ENCODE measurements at regions not wholly inside any gene's neighbourhood (a gene's known extent, or its start where the extent isn't known, plus 50 kb on each side); places are given as distances from the start of the nearest gene placed in this dataset.

GRCh38 chr4:35757836-35758235 lies 486.5 kb downstream of the ARAP2 start:
- no peak overlapping the region for H3K27ac Mint-ChIP-seq
- H3K4me1 Mint-ChIP-seq = no peaks in the 10 kb centered on the region
- no peaks in the 10 kb centered on the region for H3K4me1 ChIP-seq (ENCODE audit: control insufficient read depth in 1 of 2, extremely low read depth in 1 of 2, insufficient read depth in 2 of 2, low read length in 2 of 2)
- H3K36me3 ChIP-seq (ENCODE audit: control insufficient read depth in 2 of 2, extremely low read depth in 1 of 2, insufficient read depth in 1 of 2, low read length in 1 of 2) = no peaks in the 10 kb centered on the region
- ChIA-PET CTCF (no interaction called here), POLR2A (no interaction called here)
- peaks cover 0 to 4% of the 10 kb centered on the region in 2 experiments for H3K27me3 ChIP-seq (replicated peaks in 1 of 2; ENCODE audit: control insufficient read depth in 2 of 2, extremely low read depth in 1 of 2, insufficient read depth in 2 of 2, low read length in 1 of 2)
- ATAC-seq (replicated peaks in 1 of 4) = no peak
- H3K4me3 ChIP-seq (ENCODE audit: control insufficient read depth in 1 of 2, extremely low read depth in 1 of 2, low read length in 1 of 2) = no peak overlapping the region
- no peaks in the 10 kb centered on the region for H3K9me3 ChIP-seq
- peaks cover 4 to 12% (median 10%) of the 10 kb centered on the region in 3 donors for H3K9me3 Mint-ChIP-seq
- H3K36me3 Mint-ChIP-seq = no peaks in the 10 kb centered on the region
- DNase-seq = no peak
- no CpG with 5 or more reads among the region's 1 CpG for WGBS (ENCODE audit: insufficient coverage)
- no peak overlapping the region for H3K27ac ChIP-seq (ENCODE audit: low read length)
- no peak overlapping the region for H3K4me3 Mint-ChIP-seq
- no peaks in the 10 kb centered on the region for H3K27me3 Mint-ChIP-seq

DNA sequence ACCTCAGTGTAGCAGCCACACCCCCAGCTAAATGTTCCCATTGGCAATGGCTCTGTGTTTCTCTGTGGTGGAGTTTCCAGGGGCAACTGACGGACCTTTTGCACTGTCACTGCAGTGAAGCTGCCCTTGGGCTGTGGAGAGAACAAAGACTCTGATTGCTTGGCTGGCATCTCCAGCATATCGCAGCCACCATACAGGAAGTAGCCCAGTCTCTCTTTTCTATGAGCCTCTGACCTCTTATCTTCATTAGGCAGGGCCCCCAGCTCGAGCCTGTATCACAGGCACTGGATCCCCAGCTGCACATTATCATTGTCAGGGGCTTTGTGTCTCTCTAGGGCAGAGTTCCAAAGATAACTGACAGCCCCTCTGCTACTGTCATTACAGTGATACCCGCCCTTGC lies 483.5 kb downstream of the ARAP2 start:
- Histone ChIP-seq H3K27me3 (replicated peaks in 1 of 2; ENCODE audit: control insufficient read depth in 2 of 2, extremely low read depth in 1 of 2, insufficient read depth in 2 of 2, low read length in 1 of 2) (peaks cover 0 to 4% of the 10 kb centered on the region in 2 experiments), H3K27ac (ENCODE audit: low read length) (no peak overlapping the region), H3K9me3 (no peaks in the 10 kb centered on the region), H3K4me1 (ENCODE audit: control insufficient read depth in 1 of 2, extremely low read depth in 1 of 2, insufficient read depth in 2 of 2, low read length in 2 of 2) (no peaks in the 10 kb centered on the region), H3K4me3 (ENCODE audit: control insufficient read depth in 1 of 2, extremely low read depth in 1 of 2, low read length in 1 of 2) (no peak overlapping the region), H3K36me3 (ENCODE audit: control insufficient read depth in 2 of 2, extremely low read depth in 1 of 2, insufficient read depth in 1 of 2, low read length in 1 of 2) (no peaks in the 10 kb centered on the region)
- Mint-ChIP-seq H3K36me3 (no peaks in the 10 kb centered on the region), H3K9me3 (peaks cover 4 to 8% (median 6%) of the 10 kb centered on the region in 3 donors), H3K4me1 (no peaks in the 10 kb centered on the region), H3K27me3 (no peaks in the 10 kb centered on the region), H3K4me3 (no peak overlapping the region), H3K27ac (no peak overlapping the region)
- DNase-seq (no peak), ATAC-seq (replicated peaks in 1 of 4) (no peak)
- WGBS (ENCODE audit: insufficient coverage) = 40% methylated on average over 3 of the region's 4 CpGs
- POLR2A ChIA-PET = no interaction called here
- CTCF ChIA-PET = no interaction called here

- no peaks in the 10 kb centered on the region for H3K4me1 ChIP-seq (ENCODE audit: control insufficient read depth in 1 of 2, extremely low read depth in 1 of 2, insufficient read depth in 2 of 2, low read length in 2 of 2)
- ChIA-PET CTCF (no interaction called here), POLR2A (no interaction called here)
- no CpG with 5 or more reads among the region's 2 CpGs for WGBS (ENCODE audit: insufficient coverage)
- H3K27ac ChIP-seq (ENCODE audit: low read length) = no peak overlapping the region
- DNase-seq (no peak), ATAC-seq (replicated peaks in 1 of 4) (no peak)
- H3K36me3 Mint-ChIP-seq = no peaks in the 10 kb centered on the region
- no peaks in the 10 kb centered on the region for H3K27me3 ChIP-seq (replicated peaks in 1 of 2; ENCODE audit: control insufficient read depth in 2 of 2, extremely low read depth in 1 of 2, insufficient read depth in 2 of 2, low read length in 1 of 2)
- H3K4me1 Mint-ChIP-seq = no peaks in the 10 kb centered on the region
- no peaks in the 10 kb centered on the region for H3K27me3 Mint-ChIP-seq
- no peak overlapping the region for H3K27ac Mint-ChIP-seq
- no peak overlapping the region for H3K4me3 Mint-ChIP-seq
- no peaks in the 10 kb centered on the region for H3K9me3 ChIP-seq
- no peak overlapping the region for H3K4me3 ChIP-seq (ENCODE audit: control insufficient read depth in 1 of 2, extremely low read depth in 1 of 2, low read length in 1 of 2)
- no peaks in the 10 kb centered on the region for H3K9me3 Mint-ChIP-seq
- H3K36me3 ChIP-seq (ENCODE audit: control insufficient read depth in 2 of 2, extremely low read depth in 1 of 2, insufficient read depth in 1 of 2, low read length in 1 of 2) = no peaks in the 10 kb centered on the region
Observed at GRCh38 chr4:35771571-35771970, 472.7 kb downstream of the ARAP2 start.

DNA sequence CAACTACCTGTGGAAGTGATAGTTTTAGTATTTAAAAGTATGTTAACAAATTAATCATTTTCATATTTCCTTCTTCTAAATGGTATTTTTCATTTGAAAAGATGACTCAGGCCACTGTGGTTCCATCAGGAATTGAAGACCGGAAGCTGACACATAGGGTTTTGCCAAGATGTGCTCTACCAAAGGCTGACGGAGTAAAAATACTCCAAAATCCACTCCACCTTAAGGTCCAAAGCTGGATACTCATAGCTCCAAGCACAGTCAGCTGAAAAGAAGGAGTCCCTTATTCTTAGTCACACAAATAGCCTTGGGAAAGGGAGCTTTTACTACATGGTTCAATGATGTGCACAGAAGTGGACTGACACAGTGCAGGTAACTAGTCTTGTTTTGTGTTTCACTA lies 472.0 kb downstream of the ARAP2 start:
- H3K27ac ChIP-seq (ENCODE audit: low read length) = no peak overlapping the region
- no peak for DNase-seq
- no peak overlapping the region for H3K4me3 ChIP-seq (ENCODE audit: control insufficient read depth in 1 of 2, extremely low read depth in 1 of 2, low read length in 1 of 2)
- no peaks in the 10 kb centered on the region for H3K9me3 ChIP-seq
- ATAC-seq (replicated peaks in 1 of 4) = no peak
- 80% methylated on average over 1 of the region's 2 CpGs for WGBS (ENCODE audit: insufficient coverage)
- Mint-ChIP-seq H3K4me1 (no peaks in the 10 kb centered on the region), H3K27me3 (no peaks in the 10 kb centered on the region), H3K36me3 (no peaks in the 10 kb centered on the region), H3K27ac (no peak overlapping the region), H3K9me3 (no peaks in the 10 kb centered on the region), H3K4me3 (no peak overlapping the region)
- POLR2A ChIA-PET = no interaction called here
- H3K36me3 ChIP-seq (ENCODE audit: control insufficient read depth in 2 of 2, extremely low read depth in 1 of 2, insufficient read depth in 1 of 2, low read length in 1 of 2) = no peaks in the 10 kb centered on the region
- no peaks in the 10 kb centered on the region for H3K4me1 ChIP-seq (ENCODE audit: control insufficient read depth in 1 of 2, extremely low read depth in 1 of 2, insufficient read depth in 2 of 2, low read length in 2 of 2)
- no peaks in the 10 kb centered on the region for H3K27me3 ChIP-seq (replicated peaks in 1 of 2; ENCODE audit: control insufficient read depth in 2 of 2, extremely low read depth in 1 of 2, insufficient read depth in 2 of 2, low read length in 1 of 2)
- CTCF ChIA-PET = no interaction called here

DNA sequence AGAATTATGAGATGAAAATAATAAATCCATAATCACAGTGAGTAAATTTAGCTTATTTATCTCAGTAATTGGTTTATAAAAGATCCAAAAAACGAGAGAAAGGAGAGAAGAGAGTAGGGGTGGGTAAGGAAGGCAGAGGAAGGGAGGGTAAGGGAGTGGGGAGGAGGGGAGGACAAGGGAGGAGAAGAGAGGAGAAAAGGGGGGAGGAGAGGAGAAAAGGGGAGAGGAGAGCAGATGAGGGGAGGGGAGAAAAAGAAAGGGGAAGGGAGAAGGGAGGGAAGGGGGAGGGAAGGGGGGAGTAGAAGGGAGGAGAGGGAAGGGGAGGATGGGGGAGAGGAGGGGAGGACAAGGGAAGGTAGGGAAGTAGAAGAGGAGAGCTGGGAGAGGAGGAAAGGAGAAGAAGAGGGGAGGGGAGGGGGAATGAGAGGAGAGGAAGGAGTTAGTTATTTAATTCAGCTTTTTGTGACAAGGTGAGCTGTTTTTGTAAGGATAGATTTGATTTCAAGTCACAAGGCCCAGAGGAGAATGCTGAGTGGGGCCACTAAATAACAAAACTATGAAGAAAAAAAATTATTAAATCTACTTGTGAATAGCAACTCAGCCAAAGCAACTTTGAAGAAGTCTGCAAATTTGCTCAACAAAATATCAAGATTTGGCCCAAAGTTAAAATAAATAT lies 454.3 kb downstream of the ARAP2 start:
- Mint-ChIP-seq H3K4me1 (no peaks in the 10 kb centered on the region), H3K4me3 (no peak overlapping the region), H3K27ac (no peak overlapping the region), H3K27me3 (peaks cover 0 to 3% of the 10 kb centered on the region in 2 donors), H3K36me3 (no peaks in the 10 kb centered on the region), H3K9me3 (peaks cover 0 to 10% (median 0%) of the 10 kb centered on the region in 3 donors)
- ATAC-seq (replicated peaks in 1 of 4) = no peak
- DNase-seq = no peak
- H3K9me3 ChIP-seq = no peaks in the 10 kb centered on the region
- WGBS (ENCODE audit: insufficient coverage) = 18% methylated on average over 1 of the region's 1 CpG
- H3K4me1 ChIP-seq (ENCODE audit: control insufficient read depth in 1 of 2, extremely low read depth in 1 of 2, insufficient read depth in 2 of 2, low read length in 2 of 2) = no peaks in the 10 kb centered on the region
- no peak overlapping the region for H3K27ac ChIP-seq (ENCODE audit: low read length)
- no peaks in the 10 kb centered on the region for H3K36me3 ChIP-seq (ENCODE audit: control insufficient read depth in 2 of 2, extremely low read depth in 1 of 2, insufficient read depth in 1 of 2, low read length in 1 of 2)
- H3K27me3 ChIP-seq (replicated peaks in 1 of 2; ENCODE audit: control insufficient read depth in 2 of 2, extremely low read depth in 1 of 2, insufficient read depth in 2 of 2, low read length in 1 of 2) = no peaks in the 10 kb centered on the region
- ChIA-PET POLR2A (no interaction called here), CTCF (no interaction called here)
- H3K4me3 ChIP-seq (ENCODE audit: control insufficient read depth in 1 of 2, extremely low read depth in 1 of 2, low read length in 1 of 2) = no peak overlapping the region

DNA sequence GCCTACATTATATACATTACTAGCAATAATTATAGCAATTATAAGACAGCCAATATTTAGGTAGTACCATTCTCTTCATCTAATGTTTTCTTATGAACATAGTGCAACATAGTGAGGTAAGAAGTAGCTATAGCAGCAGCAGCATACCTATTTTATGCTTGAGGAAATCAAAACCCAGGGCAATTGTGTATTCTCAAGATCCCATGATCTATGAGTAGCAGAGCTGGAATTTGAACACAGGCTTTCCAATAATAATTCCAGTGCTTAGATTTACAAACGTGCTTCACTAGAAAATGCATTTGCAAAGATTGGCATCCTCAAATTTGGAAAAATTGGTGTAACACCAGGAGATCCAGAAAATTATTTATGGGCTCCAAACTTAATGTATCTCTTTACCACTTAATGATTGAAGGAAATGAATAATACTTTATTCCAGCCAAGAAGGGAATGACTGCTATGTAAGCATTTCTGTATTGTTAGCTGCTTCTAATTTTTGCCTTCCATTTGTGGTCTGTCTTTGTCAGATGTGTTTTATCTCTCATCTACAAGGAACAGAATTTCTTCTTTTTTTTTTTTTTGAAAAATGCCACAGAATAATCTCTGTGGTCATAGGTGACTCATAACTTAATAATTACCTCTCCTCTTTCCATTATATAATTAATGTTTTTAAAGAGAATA lies 451.1 kb downstream of the ARAP2 start:
- DNase-seq (no peak), ATAC-seq (replicated peaks in 1 of 4) (no peak)
- Histone ChIP-seq H3K27me3 (replicated peaks in 1 of 2; ENCODE audit: control insufficient read depth in 2 of 2, extremely low read depth in 1 of 2, insufficient read depth in 2 of 2, low read length in 1 of 2) (no peaks in the 10 kb centered on the region), H3K27ac (ENCODE audit: low read length) (no peak overlapping the region), H3K4me3 (ENCODE audit: control insufficient read depth in 1 of 2, extremely low read depth in 1 of 2, low read length in 1 of 2) (no peak overlapping the region), H3K4me1 (ENCODE audit: control insufficient read depth in 1 of 2, extremely low read depth in 1 of 2, insufficient read depth in 2 of 2, low read length in 2 of 2) (no peaks in the 10 kb centered on the region), H3K9me3 (peaks cover 2% of the 10 kb centered on the region), H3K36me3 (ENCODE audit: control insufficient read depth in 2 of 2, extremely low read depth in 1 of 2, insufficient read depth in 1 of 2, low read length in 1 of 2) (no peaks in the 10 kb centered on the region)
- Mint-ChIP-seq H3K4me1 (no peaks in the 10 kb centered on the region), H3K27me3 (no peaks in the 10 kb centered on the region), H3K9me3 (peaks cover 4 to 35% (median 10%) of the 10 kb centered on the region in 3 donors), H3K4me3 (no peak overlapping the region), H3K27ac (no peak overlapping the region), H3K36me3 (no peaks in the 10 kb centered on the region)
- ChIA-PET CTCF (interaction anchor here in 1 of 2 donors (0.6 kb wide), 1 partner anchor 219 kb away, joined by 3 read pairs; no protein-coding TSS in a partner anchor), POLR2A (no interaction called here)
- WGBS (ENCODE audit: insufficient coverage) = no CpG with 5 or more reads among the region's 1 CpG
